K562 (cell line): ENCODE measurements at regions not wholly inside any gene's neighbourhood (a gene's known extent, or its start where the extent isn't known, plus 50 kb on each side); places are given as distances from the start of the nearest gene placed in this dataset.

Experiments
- ATAC-seq: fragments of 200-7000 bp; cut with Tn5 transposase; 3 replicates; pipeline ENCODE4 v1.9.1; 2020; ENCODE audit warnings: moderate library complexity
- BruUV-seq: library from RNA; stranded (reverse); fragments of 400-500 nt; replicated peaks from 2 replicates; lab custom pipeline; 2021; lab: Mats Ljungman, UMichigan
- CTCF ChIA-PET: fragments of 300-600 bp; formaldehyde crosslinking; extraction: SDS; loops from one replicate; lab custom pipeline; 2021; ENCODE audit warnings: low intra/inter-chr PET ratio; lab: Yijun Ruan, JAX
- POLR2A ChIA-PET: fragments of 300-600, 350-650 bp; sonication (Branson Sonifier 250); formaldehyde crosslinking; extraction: SDS; loops from one replicate; lab custom pipeline; 2021; ENCODE audit warnings: antibody characterized with exemption, inconsistent platforms; lab: Yijun Ruan, JAX
- DNase-seq, 4 experiments: peaks; one replicate each; pipeline versions ENCODE4 v3.0.0 to v3.0.0-alpha.2; 2011 to 2018; ENCODE audit warnings: low spot score in 3 of 4, mixed read lengths in 3 of 4; ENCODE audit errors: extremely low read depth in 1 of 4
- FAIRE-seq: peaks from 2 replicates; lab custom pipeline; 2011; peaks lifted over from hg19 to GRCh38; lab: Jason Lieb, UNC
- H2AFZ ChIP-seq: 2 replicates; pipeline ENCODE4 v1.6.0; 2011; ENCODE audit warnings: low read depth, low read length, control low read depth, inconsistent platforms
- H3K27ac ChIP-seq: fragments of 200-600 bp; 3 replicates; pipeline ENCODE4 v1.8.0; 2011; ENCODE audit warnings: low read depth, mild to moderate bottlenecking, control low read depth, inconsistent platforms, low read length, moderate library complexity, mixed read lengths; ENCODE audit errors: extremely low read depth
- H3K27me3 ChIP-seq, 2 experiments: fragments of 300-600 bp in 1 of 2; 2 replicates in 1 of 2; 3 replicates in 1 of 2; pipeline versions ENCODE4 v1.6.0 to v1.8.0; 2011; ENCODE audit warnings: inconsistent platforms in 2 of 2, low read length in 2 of 2, mild to moderate bottlenecking in 1 of 2, mixed read lengths in 1 of 2, moderate library complexity in 1 of 2; ENCODE audit not compliant: control insufficient read depth in 2 of 2, insufficient read depth in 2 of 2
- H3K36me3 ChIP-seq: fragments of 300-600 bp; 3 replicates; pipeline ENCODE4 v1.8.0; 2011; ENCODE audit warnings: mild to moderate bottlenecking, low read length, inconsistent platforms; ENCODE audit not compliant: control insufficient read depth, insufficient read depth
- H3K4me1 ChIP-seq, 2 experiments: fragments of 200-600 bp in 1 of 2; replicated peaks in 1 of 2; 2 replicates in 1 of 2; 3 replicates in 1 of 2; pipeline versions ENCODE4 v1.5.1 to v1.8.0; 2011; ENCODE audit warnings: inconsistent platforms in 2 of 2, low read length in 2 of 2, mild to moderate bottlenecking in 1 of 2, mixed read lengths in 1 of 2, moderate library complexity in 1 of 2; ENCODE audit not compliant: control insufficient read depth in 2 of 2, insufficient read depth in 2 of 2
- H3K4me2 ChIP-seq: 2 replicates; pipeline ENCODE4 v1.6.1; 2011; ENCODE audit warnings: low read length, control low read depth, inconsistent platforms, mixed read lengths; ENCODE audit not compliant: insufficient read depth
- H3K4me3 ChIP-seq: fragments of 200-600 bp; sonication (generic), shearing (Covaris generic); 2 replicates; pipeline ENCODE4 v1.5.1; 2016; ENCODE audit warnings: control low read depth, inconsistent platforms
- H3K79me2 ChIP-seq: fragments of 200-600 bp; 3 replicates; pipeline ENCODE4 v1.8.0; 2011; ENCODE audit warnings: low read length, inconsistent platforms; ENCODE audit not compliant: control insufficient read depth, insufficient read depth
- H3K9ac ChIP-seq, 2 experiments: 2 replicates each; pipeline versions ENCODE4 v1.6.0 to v1.6.1; 2011; ENCODE audit warnings: low read depth in 2 of 2, low read length in 2 of 2, control low read depth in 1 of 2, inconsistent platforms in 1 of 2, mild to moderate bottlenecking in 1 of 2, mixed read lengths in 1 of 2; ENCODE audit not compliant: insufficient read depth in 1 of 2
- H3K9me1 ChIP-seq: one replicate; pipeline ENCODE4 v1.6.0; 2011; ENCODE audit warnings: inconsistent platforms, mild to moderate bottlenecking, low read length, moderate library complexity; ENCODE audit not compliant: control insufficient read depth, insufficient read depth
- H3K9me3 ChIP-seq: replicated peaks from 2 replicates; pipeline ENCODE4 v1.5.1; 2011; ENCODE audit warnings: low read depth, low read length, inconsistent platforms; ENCODE audit not compliant: control insufficient read depth, insufficient read depth
- H4K20me1 ChIP-seq: replicated peaks from 2 replicates; pipeline ENCODE4 v1.6.1; 2011; ENCODE audit warnings: low read length, inconsistent platforms, mixed read lengths; ENCODE audit not compliant: control insufficient read depth, insufficient read depth
- BCOR ChIP-seq: fragments of 450-650 bp; IDR thresholded peaks from 2 replicates; pipeline ENCODE4 v1.6.1; 2016
- CC2D1A ChIP-seq: fragments of 450-650 bp; IDR thresholded peaks from 2 replicates; pipeline ENCODE4 v1.6.1; 2017; ENCODE audit warnings: mild to moderate bottlenecking
- ETV5 ChIP-seq: sonication (generic); formaldehyde crosslinking; IDR thresholded peaks from 2 replicates; pipeline ENCODE4 v1.4.0; 2020; ENCODE audit warnings: low read depth, mild to moderate bottlenecking, missing genetic modification reagents
- FOXA3 ChIP-seq, 2 experiments: fragments of 450-650 bp in 1 of 2; sonication (generic) in 1 of 2; formaldehyde crosslinking; IDR thresholded peaks in 1 of 2; conservative IDR thresholded peaks in 1 of 2; 2 replicates each; pipeline versions ENCODE4 v1.4.0 to v1.8.0; 2020 to 2022; ENCODE audit warnings: mild to moderate bottlenecking in 2 of 2, missing genetic modification reagents in 1 of 2
- FOXK2 ChIP-seq, 2 experiments: fragments of 450-650 bp; IDR thresholded peaks in 1 of 2; conservative IDR thresholded peaks in 1 of 2; 2 replicates each; pipeline ENCODE4 v1.6.1; 2016; ENCODE audit warnings: low read depth in 2 of 2, mild to moderate bottlenecking in 1 of 2
- KHSRP ChIP-seq: fragments of 450-650 bp; IDR thresholded peaks from 2 replicates; pipeline ENCODE4 v1.6.1; 2017
- NR4A1 ChIP-seq, 2 experiments: fragments of 250-450 bp in 1 of 2; fragments of 450-650 bp in 1 of 2; sonication (Bioruptor Pico) in 1 of 2; IDR thresholded peaks; 2 replicates each; pipeline versions ENCODE4 v1.4.0 to v1.6.1; 2016 to 2020; ENCODE audit warnings: mild to moderate bottlenecking in 2 of 2, missing compliant biosample characterization in 1 of 2, missing genetic modification characterization in 1 of 2, moderate library complexity in 1 of 2
- POLR3G ChIP-seq: IDR thresholded peaks from 2 replicates; pipeline ENCODE4 v1.6.1; 2011; ENCODE audit not compliant: insufficient read length, insufficient replicate concordance; ENCODE audit errors: extremely low read depth
- PRMT5 ChIP-seq: sonication (generic); formaldehyde crosslinking; IDR thresholded peaks from 2 replicates; pipeline ENCODE4 v1.5.0; 2020; ENCODE audit warnings: missing genetic modification reagents
- RBM14 ChIP-seq: fragments of 200-400 bp; formaldehyde crosslinking; IDR thresholded peaks from 2 replicates; pipeline ENCODE4 v1.6.1; 2018; ENCODE audit warnings: low read depth, mild to moderate bottlenecking, low read length, moderate library complexity, borderline replicate concordance; ENCODE audit not compliant: insufficient read depth
- SIN3A ChIP-seq, 2 experiments: fragments of 150-350 bp in 1 of 2; IDR thresholded peaks; 2 replicates each; pipeline ENCODE4 v1.6.1; 2011 to 2016; ENCODE audit warnings: borderline replicate concordance in 2 of 2, low read depth in 2 of 2, low read length in 2 of 2, mild to moderate bottlenecking in 2 of 2, moderate library complexity in 2 of 2; ENCODE audit not compliant: control insufficient read depth in 1 of 2
- STAG1 ChIP-seq: sonication (generic); formaldehyde crosslinking; IDR thresholded peaks from 2 replicates; pipeline ENCODE4 v1.5.0; 2020; ENCODE audit warnings: missing genetic modification reagents, borderline replicate concordance
- TAF1 ChIP-seq: IDR thresholded peaks from 2 replicates; pipeline ENCODE4 v1.6.1; 2011; ENCODE audit warnings: mild to moderate bottlenecking, low read length, moderate library complexity; ENCODE audit not compliant: insufficient read depth, control insufficient read depth, severe bottlenecking; ENCODE audit errors: extremely low read depth
- TCF3 ChIP-seq: sonication (generic); formaldehyde crosslinking; IDR thresholded peaks from 2 replicates; pipeline ENCODE4 v1.4.0; 2020; ENCODE audit warnings: mild to moderate bottlenecking, missing genetic modification reagents
- YBX1 ChIP-seq: fragments of 450-650 bp; IDR thresholded peaks from 2 replicates; pipeline ENCODE4 v1.7.1; 2016; ENCODE audit warnings: mild to moderate bottlenecking
- ZNF668 ChIP-seq: fragments of 250-450 bp; sonication (Bioruptor Pico); IDR thresholded peaks from 2 replicates; pipeline ENCODE4 v1.8.0; 2022; ENCODE audit warnings: mild to moderate bottlenecking, inconsistent platforms
- ZNF707 ChIP-seq: fragments of 250-450 bp; sonication (Bioruptor Pico); conservative IDR thresholded peaks from 2 replicates; pipeline ENCODE4 v1.8.0; 2022; ENCODE audit warnings: inconsistent platforms, mild to moderate bottlenecking, moderate library complexity
- WGBS: fragments of 100-300 bp; shearing (Covaris generic); methylation state at CpG from one replicate; pipeline ENCODE4 v1.1.6; 2016; ENCODE audit warnings: low coverage, mixed read lengths; ENCODE audit not compliant: insufficient coverage; ENCODE audit errors: missing lambda C conversion rate; 5-methylcytosine and 5-hydroxymethylcytosine counted together
- in situ Hi-C: fragments of 300-500 bp; cut with MboI; formaldehyde crosslinking; loops from 4 replicates; pipeline ENCODE4 v1.15.0; 2018; ENCODE audit warnings: inconsistent platforms, mixed read lengths
- intact Hi-C: fragments of 100-400 bp; cut with micrococcal nuclease; formaldehyde crosslinking; loops from 2 replicates; pipeline ENCODE4 v1.14.2; 2022
- TF ChIP-seq, protein P1 (sequence below), 3 experiments: IDR thresholded peaks in 2 of 3; conservative IDR thresholded peaks in 1 of 3; 2 replicates each; pipeline ENCODE4 v1.5.1; 2011 to 2012; ENCODE audit warnings: low read length in 3 of 3, mild to moderate bottlenecking in 3 of 3, control low read depth in 2 of 3, improper control_type of control experiment in 1 of 3, inconsistent platforms in 1 of 3, low read depth in 1 of 3, mixed read lengths in 1 of 3, moderate library complexity in 1 of 3; ENCODE audit not compliant: insufficient read depth in 2 of 3
- TF ChIP-seq, protein P2 (sequence below): sonication (generic); formaldehyde crosslinking; IDR thresholded peaks from 2 replicates; pipeline ENCODE4 v1.8.1; 2023; ENCODE audit warnings: mild to moderate bottlenecking, missing genetic modification reagents
- TF ChIP-seq, protein P3 (sequence below): fragments of 450-650 bp; IDR thresholded peaks from 2 replicates; pipeline ENCODE4 v1.6.1; 2016; ENCODE audit warnings: missing biosample characterization, missing genetic modification characterization

DNA sequence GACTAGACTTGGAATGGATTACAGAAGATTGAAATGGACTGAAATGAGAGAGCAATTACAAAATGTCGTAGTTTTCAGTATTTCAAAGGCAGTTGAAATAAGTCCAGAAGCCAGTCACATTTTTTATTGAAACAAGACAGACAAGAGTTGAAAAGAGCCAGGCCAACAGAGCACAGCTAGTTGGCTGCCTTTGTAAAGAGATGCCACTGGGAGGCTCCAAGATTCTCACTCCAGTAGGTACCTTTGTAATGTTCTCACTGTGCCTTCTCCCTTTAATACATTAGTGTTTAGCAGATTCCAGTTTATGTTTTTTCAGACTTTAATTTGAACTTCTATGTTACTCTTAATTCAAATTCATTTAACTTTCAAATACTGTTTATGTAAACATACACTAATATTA lies 234.8 kb downstream of the DSEL start:
- Histone ChIP-seq H3K9me1 (no peaks in the 10 kb centered on the region), H2AFZ (no peak overlapping the region), H3K9ac (no peak overlapping the region), H3K9me3 (no peaks in the 10 kb centered on the region), H3K79me2 (no peaks in the 10 kb centered on the region), H3K4me1 (no peaks in the 10 kb centered on the region), H3K4me3 (no peak overlapping the region), H3K27ac (no peak overlapping the region), H4K20me1 (no peaks in the 10 kb centered on the region), H3K36me3 (no peaks in the 10 kb centered on the region), H3K27me3 (no peaks in the 10 kb centered on the region), H3K4me2 (no peak overlapping the region)
- no peak for ATAC-seq
- ChIA-PET CTCF (no interaction called here), POLR2A (no interaction called here)
- TF ChIP-seq, protein P1, sequence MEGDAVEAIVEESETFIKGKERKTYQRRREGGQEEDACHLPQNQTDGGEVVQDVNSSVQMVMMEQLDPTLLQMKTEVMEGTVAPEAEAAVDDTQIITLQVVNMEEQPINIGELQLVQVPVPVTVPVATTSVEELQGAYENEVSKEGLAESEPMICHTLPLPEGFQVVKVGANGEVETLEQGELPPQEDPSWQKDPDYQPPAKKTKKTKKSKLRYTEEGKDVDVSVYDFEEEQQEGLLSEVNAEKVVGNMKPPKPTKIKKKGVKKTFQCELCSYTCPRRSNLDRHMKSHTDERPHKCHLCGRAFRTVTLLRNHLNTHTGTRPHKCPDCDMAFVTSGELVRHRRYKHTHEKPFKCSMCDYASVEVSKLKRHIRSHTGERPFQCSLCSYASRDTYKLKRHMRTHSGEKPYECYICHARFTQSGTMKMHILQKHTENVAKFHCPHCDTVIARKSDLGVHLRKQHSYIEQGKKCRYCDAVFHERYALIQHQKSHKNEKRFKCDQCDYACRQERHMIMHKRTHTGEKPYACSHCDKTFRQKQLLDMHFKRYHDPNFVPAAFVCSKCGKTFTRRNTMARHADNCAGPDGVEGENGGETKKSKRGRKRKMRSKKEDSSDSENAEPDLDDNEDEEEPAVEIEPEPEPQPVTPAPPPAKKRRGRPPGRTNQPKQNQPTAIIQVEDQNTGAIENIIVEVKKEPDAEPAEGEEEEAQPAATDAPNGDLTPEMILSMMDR (IDR thresholded peaks at IDR 0.05 in 2 of 3, conservative IDR thresholded peaks at IDR 0.05 in 1 of 3; ENCODE audit: insufficient read depth in 2 of 3, low read depth in 1 of 3, low read length in 3 of 3), result no peak
- TF ChIP-seq CC2D1A, result no peak
- TF ChIP-seq FOXK2 (conservative IDR thresholded peaks at IDR 0.05 in 1 of 2, IDR thresholded peaks at IDR 0.05 in 1 of 2; ENCODE audit: low read depth in 2 of 2), result no peak
- TF ChIP-seq, protein P2, sequence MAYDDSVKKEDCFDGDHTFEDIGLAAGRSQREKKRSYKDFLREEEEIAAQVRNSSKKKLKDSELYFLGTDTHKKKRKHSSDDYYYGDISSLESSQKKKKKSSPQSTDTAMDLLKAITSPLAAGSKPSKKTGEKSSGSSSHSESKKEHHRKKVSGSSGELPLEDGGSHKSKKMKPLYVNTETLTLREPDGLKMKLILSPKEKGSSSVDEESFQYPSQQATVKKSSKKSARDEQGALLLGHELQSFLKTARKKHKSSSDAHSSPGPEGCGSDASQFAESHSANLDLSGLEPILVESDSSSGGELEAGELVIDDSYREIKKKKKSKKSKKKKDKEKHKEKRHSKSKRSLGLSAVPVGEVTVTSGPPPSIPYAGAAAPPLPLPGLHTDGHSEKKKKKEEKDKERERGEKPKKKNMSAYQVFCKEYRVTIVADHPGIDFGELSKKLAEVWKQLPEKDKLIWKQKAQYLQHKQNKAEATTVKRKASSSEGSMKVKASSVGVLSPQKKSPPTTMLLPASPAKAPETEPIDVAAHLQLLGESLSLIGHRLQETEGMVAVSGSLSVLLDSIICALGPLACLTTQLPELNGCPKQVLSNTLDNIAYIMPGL (CRISPR knock-in tag), result no peak
- TF ChIP-seq STAG1 (CRISPR knock-in tag), result no peak
- TF ChIP-seq ZNF707 (CRISPR knock-in tag), result no peak
- no peak for TF ChIP-seq TCF3 (CRISPR knock-in tag)
- TF ChIP-seq, protein P3, sequence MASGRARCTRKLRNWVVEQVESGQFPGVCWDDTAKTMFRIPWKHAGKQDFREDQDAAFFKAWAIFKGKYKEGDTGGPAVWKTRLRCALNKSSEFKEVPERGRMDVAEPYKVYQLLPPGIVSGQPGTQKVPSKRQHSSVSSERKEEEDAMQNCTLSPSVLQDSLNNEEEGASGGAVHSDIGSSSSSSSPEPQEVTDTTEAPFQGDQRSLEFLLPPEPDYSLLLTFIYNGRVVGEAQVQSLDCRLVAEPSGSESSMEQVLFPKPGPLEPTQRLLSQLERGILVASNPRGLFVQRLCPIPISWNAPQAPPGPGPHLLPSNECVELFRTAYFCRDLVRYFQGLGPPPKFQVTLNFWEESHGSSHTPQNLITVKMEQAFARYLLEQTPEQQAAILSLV (tag), result no peak
- no peak for TF ChIP-seq YBX1
- TF ChIP-seq RBM14, result no peak
- no peak for TF ChIP-seq PRMT5
- no peak for TF ChIP-seq ZNF668
- TF ChIP-seq FOXA3 (CRISPR knock-in tag; conservative IDR thresholded peaks at IDR 0.05 in 1 of 2, IDR thresholded peaks at IDR 0.05 in 1 of 2), result no peak
- no peak for TF ChIP-seq NR4A1 (CRISPR knock-in tag; IDR thresholded peaks at IDR 0.05)
- no peak for TF ChIP-seq NR4A1 (tag; IDR thresholded peaks at IDR 0.05)
- TF ChIP-seq SIN3A (IDR thresholded peaks at IDR 0.05; ENCODE audit: borderline replicate concordance in 2 of 2, control insufficient read depth in 1 of 2, low read depth in 2 of 2, low read length in 2 of 2), result no peak
- no peak for TF ChIP-seq ETV5 (CRISPR knock-in tag)
- no peak for TF ChIP-seq TAF1
- TF ChIP-seq KHSRP, result no peak
- TF ChIP-seq POLR3G, result no peak
- no peak for TF ChIP-seq BCOR
- intact Hi-C loops (no loop called here), in situ Hi-C loops (no loop called here)
- no peak for FAIRE-seq
- 0% methylated on average over 1 of the region's 1 CpG for WGBS
- no TSS peak for BruUV-seq
- DNase-seq, result no peak
